Stomach (tissue), 8 donors: ENCODE measurements at regions not wholly inside any gene's neighbourhood (a gene's known extent, or its start where the extent isn't known, plus 50 kb on each side); places are given as distances from the start of the nearest gene placed in this dataset.
"Not testable (repeated sequence)": the region's sequence is repeated elsewhere in the genome, so short reads cannot be mapped to it uniquely, and the experiment has no call there.

Experiments
- DNase-seq, 2 donors: peaks; one replicate each; pipeline versions ENCODE4 v3.0.0 to v3.0.0-alpha.2; 2013 to 2019
- H3K27ac ChIP-seq, 5 donors: fragments of 200-600 bp in 4 of 5; sonication (generic) in 4 of 5; one replicate each; pipeline ENCODE4 v1.5.1; 2013 to 2019; ENCODE audit warnings: mild to moderate bottlenecking in 1 of 5, moderate library complexity in 1 of 5
- H3K27me3 ChIP-seq, 3 donors: fragments of 200-600 bp; sonication (generic); one replicate each; pipeline ENCODE4 v1.5.1; 2017 to 2019; ENCODE audit warnings: mixed run types in 1 of 3
- H3K36me3 ChIP-seq, 4 donors: fragments of 200-600 bp; sonication (generic); 1 replicate in 3 of 4; 2 replicates in 1 of 4; pipeline ENCODE4 v1.5.1; 2016 to 2019
- H3K4me1 ChIP-seq, 4 donors: fragments of 200-600 bp; sonication (generic); one replicate each; pipeline ENCODE4 v1.5.1; 2016 to 2019
- H3K4me3 ChIP-seq, 4 donors: fragments of 200-600 bp; sonication (generic) in 3 of 4; one replicate each; pipeline ENCODE4 v1.5.1; 2016 to 2019; ENCODE audit warnings: mild to moderate bottlenecking in 1 of 4
- H3K9me3 ChIP-seq, 4 donors: fragments of 200-600 bp; sonication (generic); one replicate each; pipeline ENCODE4 v1.5.1; 2016 to 2019
- CTCF ChIP-seq, 7 experiments: fragments of 450-650 bp in 4 of 7; fragments of 200-600 bp in 3 of 7; sonication (generic) in 3 of 7; IDR thresholded peaks; one replicate each; pipeline ENCODE4 v1.5.1; 2016 to 2019; ENCODE audit warnings: antibody characterized with exemption in 7 of 7, control low read depth in 2 of 7, mild to moderate bottlenecking in 1 of 7
- EP300 ChIP-seq: sonication (generic); formaldehyde crosslinking; IDR thresholded peaks from one replicate; pipeline ENCODE4 v1.6.1; 2017; ENCODE audit warnings: antibody characterized with exemption
- POLR2A ChIP-seq, 4 donors: fragments of 450-650 bp; IDR thresholded peaks; one replicate each; pipeline ENCODE4 v1.6.1; 2016; ENCODE audit warnings: antibody characterized with exemption in 4 of 4, control low read depth in 2 of 4, mild to moderate bottlenecking in 1 of 4, moderate library complexity in 1 of 4
- POLR2AphosphoS5 ChIP-seq, 3 donors: sonication (generic); formaldehyde crosslinking; IDR thresholded peaks; one replicate each; pipeline ENCODE4 v1.6.1; 2016; ENCODE audit warnings: antibody characterized with exemption in 3 of 3
- WGBS, 5 donors: extraction: QIAGEN DNeasy Blood & Tissue Kit in 3 of 5; methylation state at CpG; one replicate each; pipeline versions ENCODE4 v1.1.5 to v1.1.7; 2013 to 2018; 5-methylcytosine and 5-hydroxymethylcytosine counted together
- intact Hi-C: fragments of 100-400 bp; cut with DNase I; formaldehyde crosslinking; loops from one replicate; pipeline ENCODE4 v1.15.1; 2023; ENCODE audit warnings: low total_unique reads
- donor health status: healthy with polysubstance abuse.
- donor health status: Bipolar disorder and iron deficiency.
- donor health status: healthy.

DNA sequence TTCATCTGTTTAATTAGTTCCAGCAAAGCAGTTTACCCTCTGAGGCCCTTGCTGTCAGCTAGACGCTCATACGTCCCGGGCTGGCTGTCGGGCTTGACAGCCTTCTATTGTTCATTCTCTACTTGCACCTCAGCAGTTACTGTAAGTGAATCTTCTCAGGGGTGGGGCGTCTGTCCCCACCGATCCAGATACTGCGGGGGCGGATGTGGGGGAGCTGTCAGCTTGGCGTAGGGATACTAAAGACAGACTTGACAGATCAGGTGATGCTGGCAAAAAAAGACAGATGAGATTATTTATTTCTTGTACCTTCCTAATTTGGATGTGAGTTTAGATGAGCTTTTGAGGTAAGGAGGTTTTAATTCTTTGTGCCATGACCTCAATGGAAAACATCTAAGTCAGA, 315.3 kb downstream of the NR2F2 start:
- TF ChIP-seq POLR2A (IDR thresholded peaks at IDR 0.05) (no peak), CTCF (IDR thresholded peaks at IDR 0.05) (no peak), EP300 (no peak), POLR2AphosphoS5 (IDR thresholded peaks at IDR 0.05) (no peak)
- Histone ChIP-seq H3K4me3 (no peak overlapping the region), H3K4me1 (no peaks in the 10 kb centered on the region), H3K36me3 (no peaks in the 10 kb centered on the region), H3K27ac (no peak overlapping the region), H3K9me3 (peaks cover 0 to 10% (median 0%) of the 10 kb centered on the region in 4 donors), H3K27me3 (no peaks in the 10 kb centered on the region)
- DNase-seq, result no peak
- intact Hi-C loops, result no loop called here
- 89 to 93% (median 91%) methylated on average over 9 of the region's 9 CpGs for WGBS, 5 donors

- H3K9me3 ChIP-seq, result no peaks in the 10 kb centered on the region
- WGBS, 5 donors, result 80 to 91% (median 85%) methylated on average over 9 of the region's 9 CpGs
- no peak overlapping the region for H3K27ac ChIP-seq
- H3K4me3 ChIP-seq, result no peak overlapping the region
- H3K36me3 ChIP-seq, result no peaks in the 10 kb centered on the region
- H3K27me3 ChIP-seq, result no peaks in the 10 kb centered on the region
- intact Hi-C loops, result no loop called here
- no peaks in the 10 kb centered on the region for H3K4me1 ChIP-seq
- TF ChIP-seq CTCF (IDR thresholded peaks at IDR 0.05), result no peak
- no peak for TF ChIP-seq EP300
- TF ChIP-seq POLR2AphosphoS5 (IDR thresholded peaks at IDR 0.05), result no peak
- TF ChIP-seq POLR2A (IDR thresholded peaks at IDR 0.05), result no peak
- no peak for DNase-seq
Observed at GRCh38 chr15:96648866-96649265, 318.4 kb downstream of the NR2F2 start.

- no peak for DNase-seq
- intact Hi-C loops, result no loop called here
- no peaks in the 10 kb centered on the region for H3K36me3 ChIP-seq
- H3K27me3 ChIP-seq, result no peaks in the 10 kb centered on the region
- no peaks in the 10 kb centered on the region for H3K4me1 ChIP-seq
- H3K27ac ChIP-seq, result no peak overlapping the region
- H3K9me3 ChIP-seq, result no peaks in the 10 kb centered on the region
- TF ChIP-seq EP300, result no peak
- no peak for TF ChIP-seq CTCF (IDR thresholded peaks at IDR 0.05)
- TF ChIP-seq POLR2A (IDR thresholded peaks at IDR 0.05), result no peak
- no peak for TF ChIP-seq POLR2AphosphoS5 (IDR thresholded peaks at IDR 0.05)
- H3K4me3 ChIP-seq, result no peak overlapping the region
- 54 to 64% (median 58%) methylated on average over 1 of the region's 1 CpG for WGBS, 5 donors
Observed at GRCh38 chr15:96657096-96657495, 326.6 kb downstream of the NR2F2 start.

- H3K36me3 ChIP-seq, H3K27me3 ChIP-seq, DNase-seq, H3K9me3 ChIP-seq, H3K4me3 ChIP-seq, H3K27ac ChIP-seq, intact Hi-C loops, H3K4me1 ChIP-seq: not testable (repeated sequence)
- WGBS, 5 donors, result 88 to 98% (median 92%) methylated on average over 3 of the region's 3 CpGs
Observed at GRCh38 chr15:96666979-96667378, 336.5 kb downstream of the NR2F2 start.

GRCh38 chr15:96670389-96670788, 339.9 kb downstream of the NR2F2 start:
- WGBS, 5 donors, result 77 to 87% (median 82%) methylated on average over 5 of the region's 5 CpGs
- H3K27ac ChIP-seq, result no peak overlapping the region
- DNase-seq, result no peak
- intact Hi-C loops, result no loop called here
- H3K27me3 ChIP-seq, result no peaks in the 10 kb centered on the region
- no peaks in the 10 kb centered on the region for H3K9me3 ChIP-seq
- TF ChIP-seq CTCF (IDR thresholded peaks at IDR 0.05) (no peak), POLR2A (IDR thresholded peaks at IDR 0.05) (no peak), POLR2AphosphoS5 (IDR thresholded peaks at IDR 0.05) (no peak), EP300 (no peak)
- H3K4me1 ChIP-seq, result no peaks in the 10 kb centered on the region
- H3K4me3 ChIP-seq, result no peak overlapping the region
- H3K36me3 ChIP-seq, result no peaks in the 10 kb centered on the region
